ENCODE measurements at regions not wholly inside any gene's neighbourhood (a gene's known extent, or its start where the extent isn't known, plus 50 kb on each side); places are given as distances from the start of the nearest gene placed in this dataset.
A peak's percentile ranks its signal among the peaks of the same experiment; 100 is the strongest.

DNA sequence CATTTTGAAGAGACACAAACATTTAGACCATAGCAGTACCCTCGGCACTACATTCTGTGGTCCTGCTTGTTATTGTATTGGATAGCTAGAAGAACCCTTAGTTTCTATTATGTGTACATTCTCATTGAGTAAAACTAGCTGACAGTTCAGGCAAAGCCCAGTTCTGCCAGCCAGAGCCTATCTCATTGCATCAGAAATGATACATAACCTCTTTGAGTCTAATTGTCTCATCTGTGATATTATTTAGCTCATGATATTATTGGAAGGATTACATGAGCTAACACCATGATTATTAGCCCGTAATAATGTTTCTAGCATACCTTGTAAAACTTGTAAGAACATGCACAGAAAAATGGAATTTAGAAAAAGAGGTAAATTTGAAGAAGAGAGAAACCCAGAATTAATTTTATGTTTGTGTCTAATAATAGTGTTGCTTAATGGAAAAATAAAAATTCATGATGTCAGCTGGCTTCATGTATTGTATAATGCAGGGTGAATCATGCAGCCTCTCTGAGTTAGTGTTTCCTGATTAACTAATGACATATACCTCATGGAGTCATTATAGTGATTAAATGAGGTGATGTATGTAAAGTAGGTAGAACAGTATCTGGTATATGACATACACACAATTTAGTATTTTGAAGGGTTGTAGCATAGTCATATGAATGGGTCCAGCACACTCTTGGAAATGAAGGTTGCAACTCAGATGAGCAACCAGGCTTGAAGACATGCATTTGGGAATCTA lies 339.4 kb upstream of the GRM7 start:
- H3K27ac Mint-ChIP-seq = no peak overlapping the region
- peaks cover 24% of the 10 kb centered on the region for H3K4me1 Mint-ChIP-seq (ENCODE audit: unreplicated experiment)
- H3K36me3 Mint-ChIP-seq = peaks cover 3% of the 10 kb centered on the region
- TF ChIP-seq, protein P1, sequence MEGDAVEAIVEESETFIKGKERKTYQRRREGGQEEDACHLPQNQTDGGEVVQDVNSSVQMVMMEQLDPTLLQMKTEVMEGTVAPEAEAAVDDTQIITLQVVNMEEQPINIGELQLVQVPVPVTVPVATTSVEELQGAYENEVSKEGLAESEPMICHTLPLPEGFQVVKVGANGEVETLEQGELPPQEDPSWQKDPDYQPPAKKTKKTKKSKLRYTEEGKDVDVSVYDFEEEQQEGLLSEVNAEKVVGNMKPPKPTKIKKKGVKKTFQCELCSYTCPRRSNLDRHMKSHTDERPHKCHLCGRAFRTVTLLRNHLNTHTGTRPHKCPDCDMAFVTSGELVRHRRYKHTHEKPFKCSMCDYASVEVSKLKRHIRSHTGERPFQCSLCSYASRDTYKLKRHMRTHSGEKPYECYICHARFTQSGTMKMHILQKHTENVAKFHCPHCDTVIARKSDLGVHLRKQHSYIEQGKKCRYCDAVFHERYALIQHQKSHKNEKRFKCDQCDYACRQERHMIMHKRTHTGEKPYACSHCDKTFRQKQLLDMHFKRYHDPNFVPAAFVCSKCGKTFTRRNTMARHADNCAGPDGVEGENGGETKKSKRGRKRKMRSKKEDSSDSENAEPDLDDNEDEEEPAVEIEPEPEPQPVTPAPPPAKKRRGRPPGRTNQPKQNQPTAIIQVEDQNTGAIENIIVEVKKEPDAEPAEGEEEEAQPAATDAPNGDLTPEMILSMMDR (conservative IDR thresholded peaks at IDR 0.05) = no peak
- H3K27me3 Mint-ChIP-seq = peaks cover 3% of the 10 kb centered on the region
- H3K9me3 Mint-ChIP-seq = peaks cover 6% of the 10 kb centered on the region
- H3K4me3 Mint-ChIP-seq = no peak overlapping the region
- no peak for DNase-seq (ENCODE audit: extremely low spot score, unreplicated experiment)

DNA sequence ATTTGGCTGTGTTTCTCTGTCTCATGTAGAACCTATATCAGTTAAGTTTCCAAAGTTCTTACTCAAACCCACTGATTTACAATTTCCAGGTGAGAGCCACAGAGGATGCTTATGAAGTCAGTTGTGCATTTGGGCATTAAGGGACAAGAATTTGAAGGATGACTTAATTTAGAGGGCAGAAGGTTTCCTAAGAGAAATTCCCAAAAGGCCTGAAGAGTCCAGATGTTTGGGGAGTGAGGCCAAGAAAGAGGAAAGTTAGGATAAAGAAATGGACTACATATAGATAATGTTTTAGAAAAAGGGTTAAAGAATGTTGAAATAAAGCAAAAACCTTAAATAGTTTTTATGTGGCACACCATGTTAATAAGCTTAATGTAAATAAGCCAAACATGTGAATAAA lies 338.7 kb upstream of the GRM7 start:
- Mint-ChIP-seq H3K4me1 (ENCODE audit: unreplicated experiment) (peaks cover 19% of the 10 kb centered on the region), H3K27ac (no peak overlapping the region), H3K9me3 (peaks cover 6% of the 10 kb centered on the region), H3K36me3 (peaks cover 4% of the 10 kb centered on the region), H3K4me3 (no peak overlapping the region), H3K27me3 (peaks cover 3% of the 10 kb centered on the region)
- no peak for DNase-seq (ENCODE audit: extremely low spot score, unreplicated experiment)
- TF ChIP-seq, protein P1 (conservative IDR thresholded peaks at IDR 0.05) = no peak

DNA sequence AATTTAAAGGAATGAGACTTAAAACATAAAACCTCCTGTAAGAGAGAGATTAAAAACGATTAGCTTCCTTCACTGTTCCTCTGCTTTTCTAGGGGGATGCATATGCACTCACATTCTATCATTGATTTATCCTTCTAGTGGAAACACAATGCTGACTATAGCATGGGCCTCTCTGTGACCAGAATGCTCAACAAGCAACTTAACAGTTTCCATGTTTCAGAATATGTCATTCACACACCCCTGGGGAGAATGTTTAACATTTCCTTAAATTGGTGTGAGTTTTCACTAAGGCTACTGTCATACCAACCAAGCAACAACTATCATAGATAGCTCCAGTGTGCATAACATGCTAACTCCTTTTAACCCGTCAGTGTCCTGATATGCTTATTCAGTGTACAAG lies 337.9 kb upstream of the GRM7 start:
- Mint-ChIP-seq H3K9me3 (peaks cover 6% of the 10 kb centered on the region), H3K27ac (peak overlapping the region; percentile 50), H3K4me3 (no peak overlapping the region), H3K27me3 (peaks cover 3% of the 10 kb centered on the region), H3K4me1 (ENCODE audit: unreplicated experiment) (peaks cover 19% of the 10 kb centered on the region), H3K36me3 (peaks cover 8% of the 10 kb centered on the region)
- no peak for DNase-seq (ENCODE audit: extremely low spot score, unreplicated experiment)
- TF ChIP-seq, protein P1 (conservative IDR thresholded peaks at IDR 0.05) = no peak

DNA sequence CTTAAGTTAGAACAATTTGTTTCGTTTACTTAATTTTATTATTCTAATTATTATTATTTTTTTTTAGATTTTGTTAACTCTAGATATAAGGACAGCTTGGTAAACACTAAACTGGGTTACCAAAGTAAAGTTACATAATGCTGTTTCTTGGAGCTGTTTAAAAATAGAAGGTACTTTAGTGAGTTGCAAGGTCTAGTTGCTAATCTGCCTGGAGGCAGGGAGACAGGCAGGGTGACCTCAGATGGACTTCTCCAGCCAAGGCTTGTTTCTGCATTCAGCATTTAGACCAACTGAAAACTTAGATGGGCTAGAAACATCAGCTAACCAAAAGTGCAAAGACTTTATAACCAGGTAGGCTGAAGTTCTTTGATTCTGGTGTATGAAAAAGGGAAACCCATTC lies 336.4 kb upstream of the GRM7 start:
- Mint-ChIP-seq H3K27me3 (peaks cover 3% of the 10 kb centered on the region), H3K27ac (no peak overlapping the region), H3K4me3 (no peak overlapping the region), H3K36me3 (peaks cover 5% of the 10 kb centered on the region), H3K9me3 (peaks cover 4% of the 10 kb centered on the region), H3K4me1 (ENCODE audit: unreplicated experiment) (peaks cover 25% of the 10 kb centered on the region)
- TF ChIP-seq, protein P1 (conservative IDR thresholded peaks at IDR 0.05) = no peak
- no peak for DNase-seq (ENCODE audit: extremely low spot score, unreplicated experiment)

DNA sequence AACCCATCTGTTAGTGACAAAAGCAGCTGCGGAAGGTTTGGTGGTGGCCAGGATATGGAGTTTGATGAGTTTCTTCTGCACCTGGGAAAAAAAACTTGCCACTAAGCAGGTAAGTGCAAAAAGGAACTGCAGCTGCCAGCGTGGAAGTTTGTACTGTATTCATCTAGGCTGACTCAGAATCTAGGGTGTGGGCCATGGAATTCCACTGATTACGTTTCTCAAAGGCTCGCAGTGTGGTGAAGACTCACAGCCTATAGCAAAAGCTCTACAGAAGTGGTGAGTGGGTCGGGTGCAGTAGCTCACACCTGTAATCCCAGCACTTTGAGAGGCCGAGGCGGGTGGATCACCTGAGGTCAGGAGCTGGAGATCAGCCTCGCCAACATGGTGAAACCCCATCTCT lies 334.6 kb upstream of the GRM7 start:
- H3K4me1 Mint-ChIP-seq (ENCODE audit: unreplicated experiment) = peaks cover 31% of the 10 kb centered on the region
- DNase-seq (ENCODE audit: extremely low spot score, unreplicated experiment) = no peak
- peaks cover 3% of the 10 kb centered on the region for H3K27me3 Mint-ChIP-seq
- TF ChIP-seq, protein P1 (conservative IDR thresholded peaks at IDR 0.05) = no peak
- H3K9me3 Mint-ChIP-seq = peaks cover 4% of the 10 kb centered on the region
- H3K4me3 Mint-ChIP-seq = no peak overlapping the region
- peak overlapping the region; percentile 55 for H3K27ac Mint-ChIP-seq
- H3K36me3 Mint-ChIP-seq = peaks cover 5% of the 10 kb centered on the region
